Effector memory CD8-positive, alpha-beta T cell (primary cell): ENCODE measurements at regions not wholly inside any gene's neighbourhood (a gene's known extent, or its start where the extent isn't known, plus 50 kb on each side); places are given as distances from the start of the nearest gene placed in this dataset.
"Not testable (repeated sequence)": the region's sequence is repeated elsewhere in the genome, so short reads cannot be mapped to it uniquely, and the experiment has no call there.

Experiments used
- ATAC-seq: fragments of 150-1000 bp; cut with Tn5 transposase; replicated peaks from 2 replicates; pipeline ENCODE4 v1.10.0; 2021; ENCODE audit warnings: mild to moderate bottlenecking, moderate library complexity
- DNase-seq, 3 experiments: peaks; one replicate each; pipeline ENCODE4 v3.0.0; 2021
- H3K27ac Mint-ChIP-seq, 2 donors: one replicate each; pipeline ENCODE4 v1.8.0; 2022; ENCODE audit warnings: mild to moderate bottlenecking in 2 of 2, mixed read lengths in 2 of 2, moderate library complexity in 2 of 2
- H3K27me3 Mint-ChIP-seq, 2 donors: one replicate each; pipeline ENCODE4 v1.8.0; 2022; ENCODE audit warnings: mixed read lengths in 2 of 2
- H3K36me3 Mint-ChIP-seq: one replicate; pipeline ENCODE4 v1.8.0; 2022; ENCODE audit warnings: mild to moderate bottlenecking, moderate library complexity, mixed read lengths; ENCODE audit not compliant: insufficient read depth
- H3K4me1 Mint-ChIP-seq, 2 donors: one replicate each; pipeline ENCODE4 v1.8.0; 2022; ENCODE audit warnings: low read depth in 2 of 2, mixed read lengths in 2 of 2
- H3K4me3 Mint-ChIP-seq, 2 donors: one replicate each; pipeline ENCODE4 v1.8.0; 2022; ENCODE audit warnings: mild to moderate bottlenecking in 2 of 2, mixed read lengths in 2 of 2, moderate library complexity in 2 of 2
- H3K9me3 Mint-ChIP-seq, 2 donors: one replicate each; pipeline ENCODE4 v1.8.0; 2022; ENCODE audit warnings: mixed read lengths in 2 of 2

- H3K4me1 Mint-ChIP-seq, result peaks cover 10 to 20% of the 10 kb centered on the region in 2 donors
- not testable (repeated sequence) for H3K27me3 Mint-ChIP-seq, H3K4me3 Mint-ChIP-seq, H3K36me3 Mint-ChIP-seq, ATAC-seq, H3K9me3 Mint-ChIP-seq, DNase-seq
- H3K27ac Mint-ChIP-seq, result peak overlapping the region in 1 of 2 donors; percentile 79
These were observed 136.4 kb downstream of the ARL4C start for GRCh38 chr2:234360313-234360975.

DNA sequence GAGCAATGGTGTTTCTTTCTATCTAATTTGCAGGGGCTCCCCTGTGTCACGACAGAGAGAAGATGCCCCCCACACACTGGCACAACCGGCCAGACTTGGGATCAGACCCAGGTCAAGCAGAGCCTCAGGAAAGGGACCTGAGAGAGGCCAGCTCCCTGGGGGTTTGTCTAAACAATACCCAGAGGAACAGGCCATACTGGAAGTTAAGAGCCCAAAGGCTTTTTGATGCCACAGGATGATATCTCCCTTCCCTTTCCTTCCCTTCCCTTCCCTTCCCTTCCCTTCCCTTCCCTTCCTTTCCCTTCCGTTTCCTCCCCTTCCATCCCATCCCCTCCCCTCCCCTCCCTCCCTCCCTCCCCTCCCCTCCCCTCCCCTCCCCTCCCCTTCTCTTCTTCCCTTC, 139.2 kb downstream of the ARL4C start:
- ATAC-seq (no peak), DNase-seq (no peak)
- Mint-ChIP-seq H3K36me3 (no peaks in the 10 kb centered on the region), H3K27me3 (no peaks in the 10 kb centered on the region), H3K4me1 (peaks cover 15 to 21% of the 10 kb centered on the region in 2 donors), H3K4me3 (no peak overlapping the region), H3K27ac (peak overlapping the region in 1 of 2 donors; percentile 36), H3K9me3 (no peaks in the 10 kb centered on the region)

DNA sequence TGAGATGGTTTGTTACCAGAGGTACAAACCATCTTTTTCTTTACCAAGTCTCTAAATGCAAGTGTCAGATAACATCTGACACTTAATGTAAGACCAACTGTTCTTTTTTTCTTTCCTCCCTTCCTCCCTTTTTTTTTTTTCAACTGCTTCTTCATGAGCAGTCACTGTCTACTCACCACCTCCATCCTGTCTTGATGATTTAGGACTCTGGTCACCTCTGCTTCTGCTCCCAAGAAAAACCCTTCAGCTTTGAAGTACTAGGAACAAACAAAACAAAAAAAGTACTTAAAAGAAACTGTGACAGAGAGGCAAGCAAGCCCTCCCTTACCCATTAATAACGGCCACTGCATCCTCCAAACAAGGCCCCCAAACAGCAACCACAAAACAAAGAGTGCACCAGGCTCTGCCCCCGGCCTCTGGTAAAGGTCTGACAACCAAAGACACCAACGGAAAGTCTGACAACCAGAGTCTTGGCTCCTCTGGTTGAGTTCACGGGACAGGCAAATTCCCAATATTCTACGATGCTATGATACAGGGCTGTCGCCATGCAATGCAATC, 141.0 kb downstream of the ARL4C start:
- Mint-ChIP-seq H3K27ac (peak overlapping the region; percentile 12 to 87), H3K4me3 (no peak overlapping the region), H3K36me3 (no peaks in the 10 kb centered on the region), H3K4me1 (peaks cover 13 to 21% of the 10 kb centered on the region in 2 donors), H3K9me3 (peaks cover 0 to 3% of the 10 kb centered on the region in 2 donors), H3K27me3 (no peaks in the 10 kb centered on the region)
- DNase-seq, result no peak
- no peak for ATAC-seq

DNA sequence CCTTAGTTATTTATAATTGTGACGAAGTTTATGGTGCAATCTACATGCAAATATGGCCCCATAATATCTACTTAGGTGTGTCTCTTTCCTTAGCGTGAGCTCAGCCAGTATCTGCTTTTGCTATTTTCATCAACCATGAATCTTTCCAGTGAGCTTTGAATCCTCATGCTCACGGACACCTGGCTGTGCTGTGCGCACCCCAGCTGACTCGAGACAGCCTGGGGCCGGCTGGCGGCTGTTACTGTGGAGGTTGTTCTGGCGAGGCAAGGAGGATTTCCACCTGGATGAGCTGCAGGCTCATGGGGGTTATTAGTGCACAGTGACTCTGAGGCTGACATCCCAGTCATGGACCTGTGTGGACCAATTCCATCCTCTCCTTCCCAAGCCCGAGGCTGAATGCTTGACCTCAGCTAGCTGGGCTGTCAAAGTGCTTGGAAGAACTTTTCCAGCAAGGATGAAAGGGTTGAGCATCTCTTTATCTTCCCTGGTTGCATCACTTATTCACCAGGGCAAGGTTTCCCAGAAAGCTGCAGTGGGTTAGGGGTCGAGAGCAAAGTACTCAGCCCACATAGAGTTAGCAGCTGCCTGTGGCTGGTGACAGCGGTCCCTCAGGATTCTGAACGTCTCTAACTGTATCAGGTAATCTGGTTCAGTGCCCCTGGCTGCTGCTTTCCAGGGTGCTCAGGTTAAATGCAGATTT, 141.7 kb downstream of the ARL4C start:
- Mint-ChIP-seq H3K27me3 (no peaks in the 10 kb centered on the region), H3K4me1 (peaks cover 13 to 21% of the 10 kb centered on the region in 2 donors), H3K27ac (peak overlapping the region; percentile 12 to 87), H3K36me3 (no peaks in the 10 kb centered on the region), H3K4me3 (no peak overlapping the region), H3K9me3 (peaks cover 0 to 3% of the 10 kb centered on the region in 2 donors)
- DNase-seq (no peak), ATAC-seq (no peak)

- H3K27ac Mint-ChIP-seq, result no peak overlapping the region
- no peak overlapping the region for H3K4me3 Mint-ChIP-seq
- ATAC-seq (no peak), DNase-seq (no peak)
- H3K27me3 Mint-ChIP-seq, result no peaks in the 10 kb centered on the region
- no peaks in the 10 kb centered on the region for H3K36me3 Mint-ChIP-seq
- H3K9me3 Mint-ChIP-seq, result peaks cover 0 to 3% of the 10 kb centered on the region in 2 donors
- H3K4me1 Mint-ChIP-seq, result peaks cover 18 to 25% of the 10 kb centered on the region in 2 donors
These were observed 144.6 kb downstream of the ARL4C start for GRCh38 chr2:234352270-234352669.

DNA sequence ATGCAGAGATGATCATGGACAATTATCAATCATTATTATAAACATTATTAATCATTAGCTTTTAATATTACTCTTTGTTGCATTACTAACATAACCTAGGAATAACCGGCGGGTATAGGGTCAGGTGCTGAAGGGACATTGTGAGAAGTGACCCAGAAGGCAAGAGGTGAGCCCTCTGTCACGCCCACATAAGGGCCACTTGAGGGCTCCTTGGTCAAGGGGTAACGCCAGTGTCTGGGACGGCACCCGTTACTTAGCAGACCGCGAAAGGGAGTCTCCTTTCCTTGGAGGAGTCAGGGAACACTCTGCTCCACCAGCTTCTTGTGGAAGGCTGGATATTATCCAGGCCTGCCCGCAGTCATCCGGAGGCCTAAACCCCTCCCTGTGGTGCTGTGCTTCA, 145.0 kb downstream of the ARL4C start:
- peaks cover 18 to 27% of the 10 kb centered on the region in 2 donors for H3K4me1 Mint-ChIP-seq
- not testable (repeated sequence) for H3K27ac Mint-ChIP-seq, H3K4me3 Mint-ChIP-seq, H3K27me3 Mint-ChIP-seq, DNase-seq, H3K9me3 Mint-ChIP-seq, H3K36me3 Mint-ChIP-seq, ATAC-seq

GRCh38 chr2:234348081-234348480, 148.8 kb downstream of the ARL4C start:
- Mint-ChIP-seq H3K27me3 (no peaks in the 10 kb centered on the region), H3K4me3 (no peak overlapping the region), H3K4me1 (peaks cover 13 to 31% of the 10 kb centered on the region in 2 donors), H3K27ac (peak overlapping the region; percentile 68 to 69), H3K36me3 (no peaks in the 10 kb centered on the region), H3K9me3 (peaks cover 0 to 5% of the 10 kb centered on the region in 2 donors)
- ATAC-seq, result peak; percentile 36
- DNase-seq, result no peak

DNA sequence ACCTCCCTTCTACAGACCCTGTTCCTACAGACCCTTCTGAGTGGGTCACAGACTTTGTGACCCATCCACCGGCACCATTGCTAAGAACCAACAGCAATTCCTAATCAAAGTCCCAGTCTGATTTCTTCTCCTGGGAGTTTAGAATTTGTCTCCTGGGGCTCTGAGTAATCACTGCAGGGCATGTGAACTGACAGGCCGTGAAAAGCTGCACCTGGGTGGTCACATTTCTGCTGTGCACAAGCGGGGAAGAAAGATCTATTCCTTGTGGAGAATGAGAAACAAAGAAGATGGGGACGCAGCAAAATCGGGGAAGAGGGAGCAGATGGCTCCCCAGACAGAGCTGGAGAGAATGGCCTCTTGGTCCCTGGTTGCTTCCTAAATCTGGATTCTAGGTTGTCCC, 151.0 kb downstream of the ARL4C start:
- DNase-seq (no peak), ATAC-seq (no peak)
- Mint-ChIP-seq H3K4me1 (peaks cover 15 to 33% of the 10 kb centered on the region in 2 donors), H3K27ac (peak overlapping the region in 1 of 2 donors; percentile 6), H3K4me3 (no peak overlapping the region), H3K9me3 (peaks cover 0 to 2% of the 10 kb centered on the region in 2 donors), H3K27me3 (no peaks in the 10 kb centered on the region), H3K36me3 (no peaks in the 10 kb centered on the region)

GRCh38 chr2:234344012-234344411, 152.9 kb downstream of the ARL4C start:
- no peak overlapping the region for H3K27ac Mint-ChIP-seq
- no peak for DNase-seq
- no peaks in the 10 kb centered on the region for H3K27me3 Mint-ChIP-seq
- H3K4me3 Mint-ChIP-seq, result no peak overlapping the region
- no peak for ATAC-seq
- peaks cover 15 to 37% of the 10 kb centered on the region in 2 donors for H3K4me1 Mint-ChIP-seq
- peaks cover 0 to 2% of the 10 kb centered on the region in 2 donors for H3K9me3 Mint-ChIP-seq
- H3K36me3 Mint-ChIP-seq, result no peaks in the 10 kb centered on the region

- Mint-ChIP-seq H3K9me3 (peaks cover 0 to 2% of the 10 kb centered on the region in 2 donors), H3K4me3 (no peak overlapping the region), H3K4me1 (peaks cover 15 to 33% of the 10 kb centered on the region in 2 donors), H3K27me3 (no peaks in the 10 kb centered on the region), H3K27ac (peak overlapping the region in 1 of 2 donors; percentile 72), H3K36me3 (no peaks in the 10 kb centered on the region)
- DNase-seq (no peak), ATAC-seq (no peak)
These were observed 153.5 kb downstream of the ARL4C start for GRCh38 chr2:234343372-234343771.

DNA sequence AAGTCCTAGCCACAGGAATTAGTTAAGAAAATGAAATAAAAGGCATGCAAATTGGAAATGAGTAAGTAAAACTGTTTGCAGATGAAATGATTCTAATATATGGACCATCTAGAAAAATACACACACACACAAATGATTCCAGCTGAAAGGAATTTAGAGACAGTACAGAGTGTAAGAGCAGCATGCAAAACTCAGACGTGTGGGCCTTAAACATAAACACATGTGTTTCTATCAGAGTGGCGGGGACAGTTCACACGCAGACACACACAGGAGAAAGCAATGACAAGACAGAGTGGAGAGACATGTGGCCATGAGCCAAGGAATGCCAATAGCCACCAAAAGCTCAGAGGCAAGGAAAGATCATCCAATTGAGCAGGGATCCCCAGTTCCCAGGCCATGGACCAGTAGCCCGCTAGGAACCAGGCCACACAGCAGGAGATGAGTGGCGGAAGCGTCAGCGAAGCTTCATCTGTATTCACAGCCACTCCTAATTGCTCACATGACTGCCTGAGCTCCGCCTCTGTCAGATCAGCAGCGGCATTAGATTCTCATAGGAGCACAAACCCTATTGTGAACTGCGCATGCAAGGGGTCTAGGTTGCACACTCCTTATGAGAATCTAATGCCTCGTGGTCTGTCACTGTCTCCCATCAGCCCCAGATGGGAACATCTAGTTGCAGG, 155.4 kb downstream of the ARL4C start:
- Mint-ChIP-seq H3K36me3 (no peaks in the 10 kb centered on the region), H3K9me3 (peaks cover 0 to 2% of the 10 kb centered on the region in 2 donors), H3K27me3 (no peaks in the 10 kb centered on the region), H3K4me1 (peaks cover 8 to 18% of the 10 kb centered on the region in 2 donors), H3K27ac (no peak overlapping the region), H3K4me3 (no peak overlapping the region)
- DNase-seq (no peak), ATAC-seq (no peak)

DNA sequence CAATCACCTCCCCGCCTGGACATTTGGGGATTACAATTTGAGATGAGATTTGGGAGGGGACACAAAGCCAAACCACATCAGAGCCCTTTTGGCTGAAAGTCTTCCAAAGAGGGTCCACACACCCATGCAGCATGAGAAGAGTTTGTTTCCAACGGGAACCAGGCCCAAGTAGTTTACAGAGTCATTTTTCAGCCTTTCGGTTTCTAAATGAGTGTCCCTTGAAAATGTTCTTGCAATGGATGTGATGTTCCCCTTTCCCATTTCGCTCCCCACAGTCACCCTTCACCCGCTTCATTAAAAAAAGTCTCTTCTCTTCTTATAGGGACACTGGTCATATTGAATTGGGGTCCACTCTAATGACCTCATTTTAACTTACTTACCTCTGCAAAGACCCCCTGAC, 157.4 kb downstream of the ARL4C start:
- Mint-ChIP-seq H3K27ac (no peak overlapping the region), H3K4me3 (no peak overlapping the region), H3K27me3 (no peaks in the 10 kb centered on the region), H3K36me3 (peaks cover 3% of the 10 kb centered on the region), H3K4me1 (peaks cover 11 to 13% of the 10 kb centered on the region in 2 donors), H3K9me3 (no peaks in the 10 kb centered on the region)
- no peak for ATAC-seq
- no peak for DNase-seq

- no peak for DNase-seq
- ATAC-seq, result no peak
- Mint-ChIP-seq H3K9me3 (no peaks in the 10 kb centered on the region), H3K36me3 (peaks cover 3% of the 10 kb centered on the region), H3K4me3 (no peak overlapping the region), H3K27me3 (no peaks in the 10 kb centered on the region), H3K4me1 (peaks cover 8% of the 10 kb centered on the region in 2 donors), H3K27ac (no peak overlapping the region)
These were observed 157.9 kb downstream of the ARL4C start for GRCh38 chr2:234339011-234339410.
